Esophagus squamous epithelium (tissue), 5 donors: ENCODE measurements at regions not wholly inside any gene's neighbourhood (a gene's known extent, or its start where the extent isn't known, plus 50 kb on each side); places are given as distances from the start of the nearest gene placed in this dataset.

ENCODE experiments used
- DNase-seq: peaks from one replicate; lab custom pipeline; 2025; lab: John Stamatoyannopoulos, UW
- H3K27ac ChIP-seq, 4 donors: fragments of 200-600 bp; sonication (generic); one replicate each; pipeline ENCODE4 v1.5.1; 2016 to 2019; ENCODE audit warnings: mild to moderate bottlenecking in 1 of 4
- H3K27me3 ChIP-seq, 4 donors: fragments of 200-600 bp; sonication (generic); 1 replicate in 3 of 4; 2 replicates in 1 of 4; pipeline versions ENCODE4 v1.5.1 to v1.6.0; 2017 to 2021; ENCODE audit warnings: antibody characterized with exemption in 1 of 4
- H3K36me3 ChIP-seq, 3 donors: fragments of 200-600 bp; sonication (generic); one replicate each; pipeline ENCODE4 v1.5.1; 2016 to 2019
- H3K4me1 ChIP-seq, 3 donors: fragments of 200-600 bp; sonication (generic); one replicate each; pipeline ENCODE4 v1.5.1; 2017 to 2019
- H3K4me3 ChIP-seq, 4 donors: fragments of 200-600 bp; sonication (generic); 1 replicate in 3 of 4; 2 replicates in 1 of 4; pipeline ENCODE4 v1.5.1; 2016 to 2019; ENCODE audit warnings: mild to moderate bottlenecking in 2 of 4, moderate library complexity in 1 of 4
- H3K9me3 ChIP-seq, 3 donors: fragments of 200-600 bp; sonication (generic); one replicate each; pipeline ENCODE4 v1.5.1; 2016 to 2019
- POLR2A ChIP-seq, 4 donors: fragments of 450-650 bp; IDR thresholded peaks; one replicate each; pipeline ENCODE4 v1.6.1; 2017; ENCODE audit warnings: antibody characterized with exemption in 4 of 4, mild to moderate bottlenecking in 4 of 4, moderate library complexity in 3 of 4
- WGBS, 2 donors: methylation state at CpG; one replicate each; pipeline ENCODE4 v1.1.5; 2018; 5-methylcytosine and 5-hydroxymethylcytosine counted together
- intact Hi-C: fragments of 100-400 bp; cut with DNase I; formaldehyde crosslinking; loops from one replicate; pipeline ENCODE4 v1.15.0; 2022
- TF ChIP-seq, protein P1 (sequence below), 6 experiments: fragments of 450-650 bp in 4 of 6; fragments of 200-600 bp in 2 of 6; sonication (generic) in 2 of 6; IDR thresholded peaks; one replicate each; pipeline ENCODE4 v1.5.1; 2016 to 2019; ENCODE audit warnings: antibody characterized with exemption in 6 of 6, mild to moderate bottlenecking in 4 of 6, moderate library complexity in 4 of 6
- donor health status: DM: yes; HTN: yes; CAD: no.

GRCh38 chr10:131500892-131501291, 189.4 kb upstream of the TCERG1L start:
- Histone ChIP-seq H3K27me3 (no peaks in the 10 kb centered on the region), H3K4me1 (no peaks in the 10 kb centered on the region), H3K36me3 (no peaks in the 10 kb centered on the region), H3K9me3 (peaks cover 0 to 27% (median 6%) of the 10 kb centered on the region in 3 donors), H3K4me3 (no peak overlapping the region), H3K27ac (no peak overlapping the region)
- 91 to 96% methylated on average over 5 of the region's 5 CpGs for WGBS, 2 donors
- TF ChIP-seq, protein P1, sequence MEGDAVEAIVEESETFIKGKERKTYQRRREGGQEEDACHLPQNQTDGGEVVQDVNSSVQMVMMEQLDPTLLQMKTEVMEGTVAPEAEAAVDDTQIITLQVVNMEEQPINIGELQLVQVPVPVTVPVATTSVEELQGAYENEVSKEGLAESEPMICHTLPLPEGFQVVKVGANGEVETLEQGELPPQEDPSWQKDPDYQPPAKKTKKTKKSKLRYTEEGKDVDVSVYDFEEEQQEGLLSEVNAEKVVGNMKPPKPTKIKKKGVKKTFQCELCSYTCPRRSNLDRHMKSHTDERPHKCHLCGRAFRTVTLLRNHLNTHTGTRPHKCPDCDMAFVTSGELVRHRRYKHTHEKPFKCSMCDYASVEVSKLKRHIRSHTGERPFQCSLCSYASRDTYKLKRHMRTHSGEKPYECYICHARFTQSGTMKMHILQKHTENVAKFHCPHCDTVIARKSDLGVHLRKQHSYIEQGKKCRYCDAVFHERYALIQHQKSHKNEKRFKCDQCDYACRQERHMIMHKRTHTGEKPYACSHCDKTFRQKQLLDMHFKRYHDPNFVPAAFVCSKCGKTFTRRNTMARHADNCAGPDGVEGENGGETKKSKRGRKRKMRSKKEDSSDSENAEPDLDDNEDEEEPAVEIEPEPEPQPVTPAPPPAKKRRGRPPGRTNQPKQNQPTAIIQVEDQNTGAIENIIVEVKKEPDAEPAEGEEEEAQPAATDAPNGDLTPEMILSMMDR (IDR thresholded peaks at IDR 0.05), result no peak
- no peak for TF ChIP-seq POLR2A (IDR thresholded peaks at IDR 0.05)
- no peak for DNase-seq
- intact Hi-C loops, result no loop called here

DNA sequence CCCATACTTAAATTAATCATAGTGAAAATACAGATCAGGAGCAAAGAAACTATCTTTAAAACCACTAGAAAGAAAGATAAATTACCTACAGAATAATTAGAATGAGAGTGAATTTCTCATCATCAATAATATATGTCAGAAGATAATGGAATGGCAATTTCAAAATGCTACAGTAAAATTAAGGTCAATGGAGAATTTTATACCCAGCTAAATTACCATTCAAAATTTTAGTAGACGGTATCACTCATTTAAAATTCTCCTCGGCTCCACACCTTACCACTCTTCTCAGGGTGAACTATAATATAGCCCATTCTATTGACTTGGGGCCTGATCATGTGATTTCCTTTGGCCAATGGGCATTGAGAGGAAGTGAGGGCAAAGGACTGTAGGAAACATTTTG, 192.5 kb upstream of the TCERG1L start:
- WGBS, 2 donors, result 82 to 90% methylated on average over 2 of the region's 2 CpGs
- no peak overlapping the region for H3K27ac ChIP-seq
- no peaks in the 10 kb centered on the region for H3K27me3 ChIP-seq
- H3K4me1 ChIP-seq, result no peaks in the 10 kb centered on the region
- TF ChIP-seq, protein P1 (IDR thresholded peaks at IDR 0.05), result no peak
- no peak for TF ChIP-seq POLR2A (IDR thresholded peaks at IDR 0.05)
- DNase-seq, result no peak
- intact Hi-C loops, result no loop called here
- peaks cover 0 to 27% (median 6%) of the 10 kb centered on the region in 3 donors for H3K9me3 ChIP-seq
- no peaks in the 10 kb centered on the region for H3K36me3 ChIP-seq
- no peak overlapping the region for H3K4me3 ChIP-seq

DNA sequence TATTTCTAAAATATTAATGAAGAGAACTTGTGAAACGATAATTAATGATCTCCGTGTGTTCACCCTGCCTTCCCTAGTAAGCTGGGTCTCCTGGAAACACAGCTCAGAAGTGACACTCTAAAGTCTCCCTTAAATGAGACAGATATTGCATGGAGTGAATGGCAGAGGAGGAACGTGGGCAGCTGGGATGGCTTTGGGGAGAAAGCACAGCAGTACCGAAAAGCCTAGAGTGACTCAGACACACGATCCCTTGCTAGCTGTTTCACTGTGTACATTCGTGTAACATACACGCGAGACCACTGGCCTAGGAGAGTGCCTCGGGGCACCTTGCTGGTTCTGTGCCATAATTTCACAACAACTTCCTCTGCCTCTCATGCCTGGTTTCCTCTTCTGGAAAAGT, 199.9 kb upstream of the TCERG1L start:
- H3K4me3 ChIP-seq, result no peak overlapping the region
- 86 to 87% methylated on average over 9 of the region's 9 CpGs for WGBS, 2 donors
- peaks cover 0 to 21% (median 0%) of the 10 kb centered on the region in 4 donors for H3K27me3 ChIP-seq
- no peaks in the 10 kb centered on the region for H3K36me3 ChIP-seq
- H3K4me1 ChIP-seq, result no peaks in the 10 kb centered on the region
- no peak overlapping the region for H3K27ac ChIP-seq
- DNase-seq, result no peak
- intact Hi-C loops, result no loop called here
- TF ChIP-seq, protein P1 (IDR thresholded peaks at IDR 0.05), result no peak
- TF ChIP-seq POLR2A (IDR thresholded peaks at IDR 0.05), result no peak
- peaks cover 0 to 18% (median 0%) of the 10 kb centered on the region in 3 donors for H3K9me3 ChIP-seq

DNA sequence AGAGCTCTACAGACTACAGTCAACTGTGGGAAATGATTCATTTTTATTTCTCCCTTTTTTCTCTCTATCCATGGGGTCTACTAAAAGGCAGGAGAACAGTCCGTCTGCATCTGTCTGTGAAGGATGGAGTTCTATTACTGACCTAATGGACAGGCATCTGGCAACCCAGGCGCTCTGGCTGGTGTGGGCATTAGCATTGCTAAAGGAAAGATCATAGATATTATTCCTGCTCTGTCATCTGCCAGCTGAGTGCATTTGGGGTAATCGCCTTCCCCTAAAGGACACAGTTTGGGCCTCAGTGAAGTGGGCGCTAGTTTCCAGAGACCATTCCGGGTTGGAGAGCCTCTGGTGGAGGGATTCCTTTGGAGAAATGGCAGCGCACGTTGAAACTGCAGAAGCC, 201.3 kb upstream of the TCERG1L start:
- Histone ChIP-seq H3K9me3 (peaks cover 0 to 18% (median 0%) of the 10 kb centered on the region in 3 donors), H3K36me3 (no peaks in the 10 kb centered on the region), H3K4me3 (no peak overlapping the region), H3K27me3 (peaks cover 0 to 24% (median 0%) of the 10 kb centered on the region in 4 donors), H3K4me1 (no peaks in the 10 kb centered on the region), H3K27ac (no peak overlapping the region)
- intact Hi-C loops, result no loop called here
- TF ChIP-seq POLR2A (IDR thresholded peaks at IDR 0.05), result no peak
- TF ChIP-seq, protein P1 (IDR thresholded peaks at IDR 0.05), result no peak
- WGBS, 2 donors, result 71 to 90% methylated on average over 3 to 6 of the region's 7 CpGs
- DNase-seq, result no peak

DNA sequence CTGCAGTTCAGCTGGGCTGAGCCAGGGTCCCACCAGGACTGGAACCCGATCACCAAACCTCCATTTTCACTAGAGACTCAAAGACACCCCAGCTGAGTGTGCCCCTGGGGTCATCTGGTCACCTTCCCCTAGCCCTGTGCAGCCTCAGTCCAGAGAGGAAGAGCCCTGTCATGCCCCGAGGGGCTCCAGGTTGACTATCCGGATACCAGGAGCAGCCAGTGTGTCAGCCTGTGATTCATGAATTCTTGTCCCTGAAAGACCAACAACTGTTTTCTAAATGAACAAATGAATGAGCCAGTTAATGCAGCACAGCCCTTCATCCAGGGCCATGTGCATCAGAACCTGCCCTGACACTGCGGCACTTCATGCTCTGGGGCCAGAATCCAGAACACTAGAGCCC, 201.9 kb upstream of the TCERG1L start:
- no peaks in the 10 kb centered on the region for H3K36me3 ChIP-seq
- WGBS, 2 donors, result 77 to 90% methylated on average over 1 to 4 of the region's 4 CpGs
- TF ChIP-seq, protein P1 (IDR thresholded peaks at IDR 0.05), result no peak
- TF ChIP-seq POLR2A (IDR thresholded peaks at IDR 0.05), result no peak
- H3K4me1 ChIP-seq, result no peaks in the 10 kb centered on the region
- no peak overlapping the region for H3K27ac ChIP-seq
- peaks cover 0 to 18% (median 0%) of the 10 kb centered on the region in 3 donors for H3K9me3 ChIP-seq
- H3K27me3 ChIP-seq, result peaks cover 0 to 29% (median 0%) of the 10 kb centered on the region in 4 donors
- DNase-seq, result no peak
- no peak overlapping the region for H3K4me3 ChIP-seq
- intact Hi-C loops, result no loop called here
